GM19043 (cell line): ENCODE measurements at regions not wholly inside any gene's neighbourhood (a gene's known extent, or its start where the extent isn't known, plus 50 kb on each side); places are given as distances from the start of the nearest gene placed in this dataset.
A peak's percentile ranks its signal among the peaks of the same experiment; 100 is the strongest.
"Not testable (repeated sequence)": the region's sequence is repeated elsewhere in the genome, so short reads cannot be mapped to it uniquely, and the experiment has no call there.

Experiments
- ATAC-seq: cut with Tn5 transposase; IDR thresholded peaks from one replicate; pipeline ENCODE4 v1.9.1; 2021; ENCODE audit warnings: low read depth; ENCODE audit not compliant: unreplicated experiment

GRCh38 chr2:122656403-122656802 is 901.0 kb downstream of the TSN start:
- no peak for ATAC-seq

GRCh38 chr2:122660786-122661634 is 905.6 kb downstream of the TSN start:
- ATAC-seq: no peak

- ATAC-seq: no peak
Measured at GRCh38 chr2:122663620-122664019, 908.2 kb downstream of the TSN start.

- no peak for ATAC-seq
Measured at GRCh38 chr2:122669627-122670026, 914.2 kb downstream of the TSN start.

- ATAC-seq: no peak
Measured at GRCh38 chr2:122670897-122671296, 915.4 kb downstream of the TSN start.

- ATAC-seq: no peak
Measured at GRCh38 chr2:122680662-122681061, 925.2 kb downstream of the TSN start.

GRCh38 chr2:122681626-122682025 is 926.2 kb downstream of the TSN start:
- ATAC-seq: no peak

- no peak for ATAC-seq
Measured at GRCh38 chr2:122682356-122682755, 926.9 kb downstream of the TSN start.

- ATAC-seq: no peak
Measured at GRCh38 chr2:122683018-122683417, 927.6 kb downstream of the TSN start.

- ATAC-seq: no peak
Measured at GRCh38 chr2:122692400-122693083, 937.1 kb downstream of the TSN start.

- ATAC-seq: no peak
Measured at GRCh38 chr2:122697415-122697814, 942.0 kb downstream of the TSN start.

- ATAC-seq: no peak
Measured at GRCh38 chr2:122703676-122704075, 948.2 kb downstream of the TSN start.

GRCh38 chr2:122704109-122704563 is 948.7 kb downstream of the TSN start:
- ATAC-seq: no peak

GRCh38 chr2:122705746-122706145 is 950.3 kb downstream of the TSN start:
- ATAC-seq: no peak

- ATAC-seq: no peak
Measured at GRCh38 chr2:122706757-122707223, 951.3 kb downstream of the TSN start.

- peak; percentile 63 for ATAC-seq
Measured at GRCh38 chr2:122707224-122707824, 951.9 kb downstream of the TSN start.

- ATAC-seq: no peak
Measured at GRCh38 chr2:122710049-122710448, 954.6 kb downstream of the TSN start.

GRCh38 chr2:122713800-122714199 is 958.3 kb downstream of the TSN start:
- no peak for ATAC-seq

- not testable (repeated sequence) for ATAC-seq
Measured at GRCh38 chr2:122720822-122721221, 965.4 kb downstream of the TSN start.

GRCh38 chr2:122734766-122735424 is 979.4 kb downstream of the TSN start:
- ATAC-seq: no peak

- ATAC-seq: no peak
Measured at GRCh38 chr2:122736279-122736678, 980.8 kb downstream of the TSN start.
